ENCODE measurements at regions not wholly inside any gene's neighbourhood (a gene's known extent, or its start where the extent isn't known, plus 50 kb on each side); places are given as distances from the start of the nearest gene placed in this dataset.

DNA sequence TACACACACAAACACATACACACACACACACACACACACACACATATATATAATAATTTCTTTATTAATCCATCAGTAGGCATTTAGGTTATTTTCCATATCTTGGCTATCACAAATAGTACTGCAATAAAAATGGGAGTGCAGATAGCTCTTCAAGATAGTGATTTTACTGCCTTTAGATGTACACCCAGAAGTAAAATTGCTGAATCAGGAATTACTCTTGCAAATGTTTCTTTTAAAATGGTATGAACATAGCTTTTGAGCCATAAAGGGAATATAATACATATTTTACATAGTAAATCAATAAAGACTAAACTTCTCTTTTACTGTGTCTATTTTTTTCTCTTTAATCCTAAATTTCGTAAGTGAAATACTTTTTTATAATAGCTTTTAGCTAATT is 1251.1 kb downstream of the ZPLD1 start:
- H3K4me1 ChIP-seq (ENCODE audit: control insufficient read depth, insufficient read depth, low read length) = no peaks in the 10 kb centered on the region
- no peaks in the 10 kb centered on the region for H3K4me1 Mint-ChIP-seq
- no peak overlapping the region for H3K4me3 ChIP-seq (ENCODE audit: low read length)
- H3K4me3 Mint-ChIP-seq = no peak overlapping the region
- no peaks in the 10 kb centered on the region for H3K36me3 Mint-ChIP-seq
- H3K36me3 ChIP-seq (ENCODE audit: control insufficient read depth, insufficient read depth, low read length) = no peaks in the 10 kb centered on the region
- no peak overlapping the region for H3K27ac Mint-ChIP-seq
- WGBS (ENCODE audit: insufficient coverage) = no CpG with 5 or more reads among the region's 1 CpG
- H3K9me3 Mint-ChIP-seq = peaks cover 5 to 8% of the 10 kb centered on the region in 2 donors
- no peak for TF ChIP-seq CTCF (IDR thresholded peaks at IDR 0.05)
- intact Hi-C loops (cut with micrococcal nuclease) = no loop called here
- no peak for ATAC-seq
- no peak for DNase-seq
- peaks cover 4% of the 10 kb centered on the region for H3K9me3 ChIP-seq (ENCODE audit: control insufficient read depth, insufficient read depth, low read length)
- H3K27me3 Mint-ChIP-seq (ENCODE audit: low read depth in 2 of 2) = no peaks in the 10 kb centered on the region
- no peak overlapping the region for H3K27ac ChIP-seq (ENCODE audit: low read length)
- no peaks in the 10 kb centered on the region for H3K27me3 ChIP-seq (ENCODE audit: control insufficient read depth, insufficient read depth, low read length)

- peaks cover 7 to 22% of the 10 kb centered on the region in 2 donors for H3K9me3 Mint-ChIP-seq
- no peaks in the 10 kb centered on the region for H3K36me3 ChIP-seq (ENCODE audit: control insufficient read depth, insufficient read depth, low read length)
- intact Hi-C loops (cut with micrococcal nuclease) = no loop called here
- H3K27me3 ChIP-seq (ENCODE audit: control insufficient read depth, insufficient read depth, low read length) = no peaks in the 10 kb centered on the region
- H3K4me1 Mint-ChIP-seq = no peaks in the 10 kb centered on the region
- TF ChIP-seq CTCF (IDR thresholded peaks at IDR 0.05) = no peak
- no peak overlapping the region for H3K4me3 ChIP-seq (ENCODE audit: low read length)
- ATAC-seq (no peak), DNase-seq (no peak)
- H3K4me3 Mint-ChIP-seq = no peak overlapping the region
- no peaks in the 10 kb centered on the region for H3K27me3 Mint-ChIP-seq (ENCODE audit: low read depth in 2 of 2)
- H3K27ac Mint-ChIP-seq = no peak overlapping the region
- no peaks in the 10 kb centered on the region for H3K4me1 ChIP-seq (ENCODE audit: control insufficient read depth, insufficient read depth, low read length)
- peaks cover 9% of the 10 kb centered on the region for H3K36me3 Mint-ChIP-seq
- peaks cover 4% of the 10 kb centered on the region for H3K9me3 ChIP-seq (ENCODE audit: control insufficient read depth, insufficient read depth, low read length)
- no peak overlapping the region for H3K27ac ChIP-seq (ENCODE audit: low read length)
These were observed 1255.7 kb downstream of the ZPLD1 start for GRCh38 chr3:103690536-103690935.

DNA sequence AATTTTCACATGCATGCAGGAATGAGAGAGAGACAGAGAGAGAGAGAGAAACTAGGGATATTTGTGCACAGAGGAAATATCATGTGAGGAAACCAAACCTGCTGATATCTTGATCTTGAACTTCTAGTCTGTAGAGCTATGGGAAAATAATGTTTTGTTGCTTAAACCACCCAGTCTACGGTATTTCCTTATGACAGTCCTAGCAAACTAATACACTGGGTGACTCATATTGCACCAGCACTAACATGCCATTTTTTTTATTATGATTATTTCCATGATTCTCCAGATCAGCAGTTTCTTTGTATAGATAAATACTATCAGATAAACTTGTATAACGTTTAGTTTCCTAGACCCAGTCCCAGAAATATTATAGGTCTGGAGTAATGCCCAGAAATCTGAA is 1259.0 kb downstream of the ZPLD1 start:
- no peak overlapping the region for H3K27ac ChIP-seq (ENCODE audit: low read length)
- no peak for TF ChIP-seq CTCF (IDR thresholded peaks at IDR 0.05)
- Mint-ChIP-seq H3K4me1 (no peaks in the 10 kb centered on the region), H3K4me3 (no peak overlapping the region), H3K36me3 (peaks cover 9% of the 10 kb centered on the region), H3K27ac (no peak overlapping the region), H3K27me3 (ENCODE audit: low read depth in 2 of 2) (no peaks in the 10 kb centered on the region), H3K9me3 (peaks cover 11 to 24% of the 10 kb centered on the region in 2 donors)
- 78% methylated on average over 1 of the region's 2 CpGs for WGBS (ENCODE audit: insufficient coverage)
- no peaks in the 10 kb centered on the region for H3K4me1 ChIP-seq (ENCODE audit: control insufficient read depth, insufficient read depth, low read length)
- H3K9me3 ChIP-seq (ENCODE audit: control insufficient read depth, insufficient read depth, low read length) = peaks cover 4% of the 10 kb centered on the region
- DNase-seq (no peak), ATAC-seq (no peak)
- H3K27me3 ChIP-seq (ENCODE audit: control insufficient read depth, insufficient read depth, low read length) = no peaks in the 10 kb centered on the region
- no peaks in the 10 kb centered on the region for H3K36me3 ChIP-seq (ENCODE audit: control insufficient read depth, insufficient read depth, low read length)
- intact Hi-C loops (cut with micrococcal nuclease) = no loop called here
- no peak overlapping the region for H3K4me3 ChIP-seq (ENCODE audit: low read length)

DNA sequence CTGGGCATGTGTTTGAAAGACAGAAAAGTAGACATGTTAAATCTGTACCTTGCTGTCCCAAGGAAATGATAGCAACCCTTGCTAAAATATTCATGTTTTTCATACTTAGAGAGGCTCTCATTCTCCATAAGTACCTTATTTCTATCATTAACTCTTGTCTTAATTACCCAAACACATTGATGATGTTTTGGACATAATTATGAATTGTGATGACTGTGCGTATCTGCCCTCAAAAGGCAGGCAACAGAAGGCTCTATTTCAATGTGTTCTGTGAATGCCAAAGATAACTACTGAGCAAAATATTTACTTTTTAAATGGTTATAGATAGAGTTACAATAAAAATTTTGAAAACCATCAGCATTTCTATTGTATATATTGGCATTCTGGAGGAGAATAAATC is 1263.8 kb downstream of the ZPLD1 start:
- Histone ChIP-seq H3K9me3 (ENCODE audit: control insufficient read depth, insufficient read depth, low read length) (no peaks in the 10 kb centered on the region), H3K27me3 (ENCODE audit: control insufficient read depth, insufficient read depth, low read length) (no peaks in the 10 kb centered on the region), H3K36me3 (ENCODE audit: control insufficient read depth, insufficient read depth, low read length) (no peaks in the 10 kb centered on the region), H3K4me1 (ENCODE audit: control insufficient read depth, insufficient read depth, low read length) (no peaks in the 10 kb centered on the region), H3K4me3 (ENCODE audit: low read length) (no peak overlapping the region), H3K27ac (ENCODE audit: low read length) (no peak overlapping the region)
- Mint-ChIP-seq H3K27me3 (ENCODE audit: low read depth in 2 of 2) (no peaks in the 10 kb centered on the region), H3K9me3 (peaks cover 7 to 19% of the 10 kb centered on the region in 2 donors), H3K4me1 (no peaks in the 10 kb centered on the region), H3K36me3 (peaks cover 3% of the 10 kb centered on the region), H3K4me3 (no peak overlapping the region), H3K27ac (no peak overlapping the region)
- no CpG with 5 or more reads among the region's 1 CpG for WGBS (ENCODE audit: insufficient coverage)
- DNase-seq (no peak), ATAC-seq (no peak)
- TF ChIP-seq CTCF (IDR thresholded peaks at IDR 0.05) = no peak
- intact Hi-C loops (cut with micrococcal nuclease) = no loop called here
